GM12891 (cell line): ENCODE measurements at regions not wholly inside any gene's neighbourhood (a gene's known extent, or its start where the extent isn't known, plus 50 kb on each side); places are given as distances from the start of the nearest gene placed in this dataset.

ENCODE experiments used
- POLR2A ChIP-seq: IDR thresholded peaks from 2 replicates; pipeline ENCODE4 v1.6.1; 2011; ENCODE audit warnings: low read depth, low read length, control low read depth
- POU2F2 ChIP-seq: IDR thresholded peaks from 2 replicates; pipeline ENCODE4 v1.6.1; 2011; ENCODE audit warnings: low read depth, mild to moderate bottlenecking, control low read depth, low read length, moderate library complexity

DNA sequence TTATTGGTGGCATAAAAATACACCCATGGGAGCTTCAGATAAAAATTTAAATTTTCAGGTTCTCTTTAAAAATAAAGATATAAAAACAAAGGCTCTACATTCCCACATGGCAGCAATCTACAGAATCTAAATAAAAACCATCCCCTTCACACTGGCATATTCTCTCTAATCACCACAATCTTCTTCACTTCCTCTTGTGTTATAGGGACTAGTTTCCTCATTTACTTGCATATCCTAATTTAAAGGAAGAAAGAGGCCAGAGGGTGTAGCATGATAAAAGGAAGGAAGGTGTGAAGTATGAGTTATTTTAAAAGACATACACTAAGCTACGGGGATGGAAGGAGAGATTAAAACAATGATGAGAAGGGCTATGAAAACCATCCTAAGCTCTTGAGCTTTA is 390.5 kb downstream of the ZNF608 start:
- TF ChIP-seq POLR2A (no peak), POU2F2 (no peak)
